SU-DHL-6 (cell line): ENCODE measurements at regions not wholly inside any gene's neighbourhood (a gene's known extent, or its start where the extent isn't known, plus 50 kb on each side); places are given as distances from the start of the nearest gene placed in this dataset.
"Not testable (repeated sequence)": the region's sequence is repeated elsewhere in the genome, so short reads cannot be mapped to it uniquely, and the experiment has no call there.

Source experiments
- H2AFZ ChIP-seq: fragments of 200-600 bp; sonication (generic); 2 replicates; pipeline ENCODE4 v1.6.1; 2014; ENCODE audit warnings: low read depth, mild to moderate bottlenecking, moderate library complexity, mixed read lengths, antibody characterized with exemption, low read length; ENCODE audit not compliant: severe bottlenecking
- H3F3A ChIP-seq: fragments of 200-600 bp; shearing (Covaris generic); 2 replicates; pipeline ENCODE4 v1.6.0; 2016; ENCODE audit warnings: antibody characterized with exemption, mild to moderate bottlenecking; ENCODE audit not compliant: insufficient read depth
- H3K27ac ChIP-seq: fragments of 200-600 bp; sonication (generic); 2 replicates; pipeline ENCODE4 v1.5.1; 2016; ENCODE audit warnings: low read depth, mild to moderate bottlenecking, low read length, moderate library complexity, mixed read lengths
- H3K27me3 ChIP-seq: fragments of 200-600 bp; sonication (generic), shearing (Covaris generic); 2 replicates; pipeline ENCODE4 v1.6.0; 2014; ENCODE audit warnings: mild to moderate bottlenecking, low read length
- H3K36me3 ChIP-seq: fragments of 200-600 bp; sonication (generic); 2 replicates; pipeline ENCODE4 v1.6.1; 2014; ENCODE audit warnings: mild to moderate bottlenecking, low read length, mixed read lengths
- H3K4me2 ChIP-seq: fragments of 300-600, 200-600 bp; shearing (Covaris generic), sonication (generic); 2 replicates; pipeline ENCODE4 v1.6.0; 2014; ENCODE audit warnings: low read length, low read depth, mild to moderate bottlenecking; ENCODE audit not compliant: poor library complexity, severe bottlenecking
- H3K4me3 ChIP-seq: fragments of 200-600 bp; sonication (generic); 2 replicates; pipeline ENCODE4 v1.5.1; 2014; ENCODE audit warnings: antibody characterized with exemption, low read length, mild to moderate bottlenecking, mixed read lengths; ENCODE audit not compliant: insufficient read depth, poor library complexity, severe bottlenecking
- H3K79me2 ChIP-seq: fragments of 200-600 bp; sonication (generic); 2 replicates; pipeline ENCODE4 v1.6.1; 2014; ENCODE audit warnings: mild to moderate bottlenecking, low read length, moderate library complexity; ENCODE audit not compliant: insufficient read depth
- H3K9ac ChIP-seq: fragments of 200-600 bp; sonication (generic); 2 replicates; pipeline ENCODE4 v1.7.0; 2014; ENCODE audit warnings: mild to moderate bottlenecking, low read length
- H3K9me2 ChIP-seq: fragments of 200-600 bp; sonication (generic); replicated peaks from 2 replicates; pipeline ENCODE4 v1.6.1; 2014; ENCODE audit warnings: low read length; ENCODE audit not compliant: insufficient read depth
- H3K9me3 ChIP-seq: fragments of 200-600 bp; sonication (generic); 2 replicates; pipeline ENCODE4 v1.6.1; 2014; ENCODE audit warnings: low read length, mixed read lengths; ENCODE audit not compliant: insufficient read depth
- H4K20me1 ChIP-seq: fragments of 200-600 bp; sonication (generic); 2 replicates; pipeline ENCODE4 v1.6.1; 2014; ENCODE audit warnings: low read depth, mild to moderate bottlenecking, antibody characterized with exemption, low read length, moderate library complexity, mixed read lengths
- EZH2phosphoT487 ChIP-seq: fragments of 200-600 bp; sonication (generic), shearing (Covaris generic); conservative IDR thresholded peaks from 2 replicates; pipeline ENCODE4 v1.6.1; 2018; ENCODE audit warnings: mild to moderate bottlenecking, antibody characterized with exemption, low read length, moderate library complexity, mixed read lengths
- TF ChIP-seq, protein P1 (sequence below): fragments of 200-600 bp; sonication (generic); IDR thresholded peaks from one replicate; pipeline ENCODE4 v1.5.1; 2017; ENCODE audit warnings: antibody characterized with exemption, mild to moderate bottlenecking, low read length, moderate library complexity; ENCODE audit not compliant: insufficient read depth, poor library complexity, severe bottlenecking

DNA sequence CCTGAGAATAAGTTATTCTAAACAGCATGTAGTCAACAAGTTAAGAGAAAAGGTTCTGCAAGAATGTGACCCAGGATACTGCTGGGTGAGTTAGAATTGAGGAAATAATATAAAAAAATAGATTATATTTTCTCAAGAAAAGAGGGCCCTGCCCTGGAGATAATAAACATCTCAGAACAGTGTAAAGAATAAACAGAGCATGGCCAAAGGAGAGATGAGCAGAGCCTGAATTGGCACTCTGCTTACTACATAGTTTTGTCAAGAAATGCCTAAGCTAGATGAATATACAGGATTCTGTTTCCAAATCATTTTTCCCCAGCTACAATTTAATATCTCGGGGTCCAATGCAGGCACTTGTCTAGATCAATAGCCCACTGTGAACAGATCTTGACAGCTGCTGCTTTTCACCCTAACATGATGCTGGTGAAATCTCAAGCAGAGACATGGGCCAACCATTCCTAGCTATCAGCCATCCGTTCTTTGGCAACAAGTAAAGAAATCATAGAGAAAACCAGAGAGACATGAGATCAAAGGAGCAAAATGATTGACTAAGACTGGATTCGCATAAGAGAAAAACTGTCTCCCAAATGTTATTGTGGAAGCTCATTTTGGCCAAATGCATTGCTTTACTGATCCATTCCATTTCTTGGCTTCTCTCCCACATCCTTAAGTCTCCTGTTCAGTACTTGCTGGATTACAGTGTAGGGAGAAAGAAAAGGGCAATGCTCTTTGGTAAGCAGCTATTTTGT, 173.2 kb downstream of the PRELID2 start:
- Histone ChIP-seq H2AFZ (no peak overlapping the region), H3K79me2 (no peaks in the 10 kb centered on the region), H3K36me3 (no peaks in the 10 kb centered on the region), H3K4me3 (no peak overlapping the region), H3K27me3 (no peaks in the 10 kb centered on the region), H3K9me2 (no peaks in the 10 kb centered on the region), H3K27ac (no peak overlapping the region), H3K9ac (no peak overlapping the region), H3K4me2 (no peak overlapping the region), H3F3A (no peaks in the 10 kb centered on the region), H4K20me1 (no peaks in the 10 kb centered on the region), H3K9me3 (no peaks in the 10 kb centered on the region)
- TF ChIP-seq, protein P1, sequence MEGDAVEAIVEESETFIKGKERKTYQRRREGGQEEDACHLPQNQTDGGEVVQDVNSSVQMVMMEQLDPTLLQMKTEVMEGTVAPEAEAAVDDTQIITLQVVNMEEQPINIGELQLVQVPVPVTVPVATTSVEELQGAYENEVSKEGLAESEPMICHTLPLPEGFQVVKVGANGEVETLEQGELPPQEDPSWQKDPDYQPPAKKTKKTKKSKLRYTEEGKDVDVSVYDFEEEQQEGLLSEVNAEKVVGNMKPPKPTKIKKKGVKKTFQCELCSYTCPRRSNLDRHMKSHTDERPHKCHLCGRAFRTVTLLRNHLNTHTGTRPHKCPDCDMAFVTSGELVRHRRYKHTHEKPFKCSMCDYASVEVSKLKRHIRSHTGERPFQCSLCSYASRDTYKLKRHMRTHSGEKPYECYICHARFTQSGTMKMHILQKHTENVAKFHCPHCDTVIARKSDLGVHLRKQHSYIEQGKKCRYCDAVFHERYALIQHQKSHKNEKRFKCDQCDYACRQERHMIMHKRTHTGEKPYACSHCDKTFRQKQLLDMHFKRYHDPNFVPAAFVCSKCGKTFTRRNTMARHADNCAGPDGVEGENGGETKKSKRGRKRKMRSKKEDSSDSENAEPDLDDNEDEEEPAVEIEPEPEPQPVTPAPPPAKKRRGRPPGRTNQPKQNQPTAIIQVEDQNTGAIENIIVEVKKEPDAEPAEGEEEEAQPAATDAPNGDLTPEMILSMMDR: no peak
- no peak for TF ChIP-seq EZH2phosphoT487

DNA sequence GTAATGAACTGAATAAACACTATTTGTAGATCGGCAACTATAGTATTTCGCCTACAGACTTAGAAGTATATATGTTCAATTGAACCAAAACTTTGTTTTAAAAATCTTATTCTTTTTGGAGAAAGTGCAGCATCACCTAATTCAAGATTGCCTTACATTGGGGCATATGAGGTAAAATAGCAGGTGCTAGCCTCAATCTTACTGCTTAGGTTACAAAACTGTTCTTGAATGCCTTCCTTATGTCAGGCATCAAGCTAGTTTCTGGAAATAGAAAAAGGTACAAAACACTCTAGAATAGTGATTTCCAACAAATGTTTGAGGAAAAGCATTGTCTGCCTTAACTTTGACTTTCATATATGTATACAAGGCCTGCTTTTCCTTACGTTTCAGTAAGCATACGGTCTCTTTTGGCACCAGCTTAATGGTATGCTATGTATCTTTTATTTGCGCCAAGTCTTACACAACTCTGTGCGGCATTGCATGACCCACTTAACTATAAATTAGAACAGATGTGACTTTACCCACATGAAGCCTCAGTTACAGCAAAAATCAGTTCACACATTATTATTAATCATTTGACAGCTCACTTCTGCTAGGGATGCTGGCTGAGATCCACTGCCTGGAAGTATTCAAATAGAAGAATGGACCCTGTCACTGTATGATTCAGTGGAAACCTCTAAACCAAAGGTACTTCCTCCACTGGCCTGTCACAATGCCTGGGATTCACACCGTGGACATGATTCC, 174.1 kb downstream of the PRELID2 start:
- Histone ChIP-seq H3K9ac (no peak overlapping the region), H3F3A (no peaks in the 10 kb centered on the region), H3K36me3 (no peaks in the 10 kb centered on the region), H3K9me2 (no peaks in the 10 kb centered on the region), H3K27me3 (no peaks in the 10 kb centered on the region), H3K9me3 (no peaks in the 10 kb centered on the region), H4K20me1 (no peaks in the 10 kb centered on the region), H3K4me3 (no peak overlapping the region), H3K79me2 (no peaks in the 10 kb centered on the region), H3K4me2 (no peak overlapping the region), H3K27ac (no peak overlapping the region), H2AFZ (no peak overlapping the region)
- TF ChIP-seq, protein P1: no peak
- no peak for TF ChIP-seq EZH2phosphoT487

DNA sequence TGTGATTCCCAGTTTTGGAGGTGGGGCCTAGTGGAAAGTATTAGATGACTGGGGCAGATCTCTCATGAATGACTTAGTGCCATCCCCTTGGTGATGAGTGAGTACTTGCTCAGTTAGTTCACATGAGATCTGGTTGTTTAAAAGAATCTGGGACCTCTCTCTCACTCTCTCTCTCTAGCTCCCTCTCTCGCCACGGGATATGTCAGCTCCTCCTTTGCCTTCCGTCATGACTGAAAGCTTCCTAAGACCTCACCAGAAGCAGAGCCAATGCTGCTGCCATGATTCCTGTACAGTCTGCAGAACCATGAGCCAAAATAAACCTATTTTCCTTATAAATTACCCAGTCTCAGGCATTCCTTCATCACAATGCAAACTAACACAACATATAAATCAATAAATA, 176.7 kb downstream of the PRELID2 start:
- H3K27me3 ChIP-seq: no peaks in the 10 kb centered on the region
- H2AFZ ChIP-seq: no peak overlapping the region
- H3K9me2 ChIP-seq: no peaks in the 10 kb centered on the region
- H3K79me2 ChIP-seq: no peaks in the 10 kb centered on the region
- H3K4me3 ChIP-seq: no peak overlapping the region
- no peaks in the 10 kb centered on the region for H4K20me1 ChIP-seq
- no peaks in the 10 kb centered on the region for H3K9me3 ChIP-seq
- H3K9ac ChIP-seq: no peak overlapping the region
- no peaks in the 10 kb centered on the region for H3F3A ChIP-seq
- H3K4me2 ChIP-seq: no peak overlapping the region
- no peaks in the 10 kb centered on the region for H3K36me3 ChIP-seq
- no peak overlapping the region for H3K27ac ChIP-seq
- no peak for TF ChIP-seq EZH2phosphoT487
- TF ChIP-seq, protein P1: no peak

DNA sequence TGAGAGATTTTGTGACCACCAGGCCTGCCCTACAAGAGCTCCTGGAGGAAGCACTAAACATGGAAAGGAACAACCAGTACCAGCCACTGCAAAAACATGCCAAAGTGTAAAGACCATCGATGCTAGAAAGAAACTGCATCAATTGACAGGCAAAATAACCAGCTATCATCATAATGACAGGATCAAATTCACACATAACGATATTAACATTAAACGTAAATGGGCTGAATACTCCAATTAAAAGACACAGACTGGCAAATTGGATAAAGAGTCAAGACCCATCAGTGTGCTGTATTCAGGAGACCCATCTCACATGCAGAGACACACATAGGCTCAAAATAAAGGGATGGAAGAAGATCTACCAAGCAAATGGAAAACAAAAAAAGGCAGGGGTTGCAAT, 182.4 kb downstream of the PRELID2 start:
- H3K36me3 ChIP-seq, H3K4me3 ChIP-seq, H4K20me1 ChIP-seq, H3F3A ChIP-seq, H3K4me2 ChIP-seq, H3K27me3 ChIP-seq, H3K9me2 ChIP-seq, H3K9me3 ChIP-seq, H3K79me2 ChIP-seq, H3K9ac ChIP-seq, H3K27ac ChIP-seq, H2AFZ ChIP-seq: not testable (repeated sequence)

DNA sequence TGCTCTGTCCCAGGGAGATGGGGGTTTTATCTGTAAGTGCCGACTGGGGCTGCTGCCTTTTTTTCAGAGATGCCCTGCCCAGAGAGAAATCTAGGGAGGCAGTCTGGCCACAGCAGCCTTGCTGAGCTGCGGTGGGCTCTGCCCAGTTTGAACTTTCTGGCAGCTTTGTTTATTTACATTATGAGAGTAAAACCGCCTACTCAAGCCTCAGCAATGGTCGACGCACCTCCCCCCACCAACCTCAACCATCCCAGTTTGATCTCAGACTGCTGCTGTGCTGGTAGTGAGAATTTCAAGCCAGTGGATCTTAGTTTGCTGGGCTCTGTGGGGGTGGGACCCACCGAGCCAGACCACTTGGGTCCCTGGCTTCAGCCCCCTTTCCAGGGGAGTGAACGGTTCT, 188.0 kb downstream of the PRELID2 start:
- H3K4me2 ChIP-seq, H3F3A ChIP-seq, H3K9ac ChIP-seq, H3K4me3 ChIP-seq, H3K9me3 ChIP-seq, H3K9me2 ChIP-seq, H3K27ac ChIP-seq, H3K79me2 ChIP-seq, H3K36me3 ChIP-seq, H4K20me1 ChIP-seq, H2AFZ ChIP-seq, H3K27me3 ChIP-seq: not testable (repeated sequence)
